ENCODE measurements at regions not wholly inside any gene's neighbourhood (a gene's known extent, or its start where the extent isn't known, plus 50 kb on each side); places are given as distances from the start of the nearest gene placed in this dataset.
A peak's percentile ranks its signal among the peaks of the same experiment; 100 is the strongest.
"Not testable (repeated sequence)": the region's sequence is repeated elsewhere in the genome, so short reads cannot be mapped to it uniquely, and the experiment has no call there.

GRCh38 chr12:83261998-83262397 lies 575.3 kb downstream of the TMTC2 start:
- H3K27ac ChIP-seq = no peak overlapping the region
- H3K4me1 ChIP-seq = no peaks in the 10 kb centered on the region
- intact Hi-C loops (cut with DNase I) = no loop called here
- DNase-seq (no peak), ATAC-seq (peak in 1 of 4 donors; percentile 30)
- H3K4me3 ChIP-seq = no peak overlapping the region
- no peaks in the 10 kb centered on the region for H3K36me3 ChIP-seq
- no peak for TF ChIP-seq POLR2A (IDR thresholded peaks at IDR 0.05)
- TF ChIP-seq, protein P1, sequence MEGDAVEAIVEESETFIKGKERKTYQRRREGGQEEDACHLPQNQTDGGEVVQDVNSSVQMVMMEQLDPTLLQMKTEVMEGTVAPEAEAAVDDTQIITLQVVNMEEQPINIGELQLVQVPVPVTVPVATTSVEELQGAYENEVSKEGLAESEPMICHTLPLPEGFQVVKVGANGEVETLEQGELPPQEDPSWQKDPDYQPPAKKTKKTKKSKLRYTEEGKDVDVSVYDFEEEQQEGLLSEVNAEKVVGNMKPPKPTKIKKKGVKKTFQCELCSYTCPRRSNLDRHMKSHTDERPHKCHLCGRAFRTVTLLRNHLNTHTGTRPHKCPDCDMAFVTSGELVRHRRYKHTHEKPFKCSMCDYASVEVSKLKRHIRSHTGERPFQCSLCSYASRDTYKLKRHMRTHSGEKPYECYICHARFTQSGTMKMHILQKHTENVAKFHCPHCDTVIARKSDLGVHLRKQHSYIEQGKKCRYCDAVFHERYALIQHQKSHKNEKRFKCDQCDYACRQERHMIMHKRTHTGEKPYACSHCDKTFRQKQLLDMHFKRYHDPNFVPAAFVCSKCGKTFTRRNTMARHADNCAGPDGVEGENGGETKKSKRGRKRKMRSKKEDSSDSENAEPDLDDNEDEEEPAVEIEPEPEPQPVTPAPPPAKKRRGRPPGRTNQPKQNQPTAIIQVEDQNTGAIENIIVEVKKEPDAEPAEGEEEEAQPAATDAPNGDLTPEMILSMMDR (IDR thresholded peaks at IDR 0.05) = no peak
- no peaks in the 10 kb centered on the region for H3K9me3 ChIP-seq
- H3K27me3 ChIP-seq = no peaks in the 10 kb centered on the region

GRCh38 chr12:83260126-83260525 lies 573.4 kb downstream of the TMTC2 start:
- intact Hi-C loops (cut with DNase I); DNase-seq; H3K4me3 ChIP-seq; H3K4me1 ChIP-seq; H3K36me3 ChIP-seq; ATAC-seq; H3K27me3 ChIP-seq; H3K9me3 ChIP-seq; H3K27ac ChIP-seq: not testable (repeated sequence)
- 94% methylated on average over 2 of the region's 3 CpGs for WGBS (ENCODE audit: insufficient coverage, low coverage, low lambda C conversion rate, missing lambda C conversion rate)

GRCh38 chr12:83257726-83258125 lies 571.0 kb downstream of the TMTC2 start:
- Histone ChIP-seq H3K4me1 (no peaks in the 10 kb centered on the region), H3K36me3 (no peaks in the 10 kb centered on the region), H3K27ac (no peak overlapping the region), H3K4me3 (no peak overlapping the region), H3K27me3 (no peaks in the 10 kb centered on the region), H3K9me3 (no peaks in the 10 kb centered on the region)
- DNase-seq = no peak
- ATAC-seq = no peak
- TF ChIP-seq POLR2A (IDR thresholded peaks at IDR 0.05) = no peak
- TF ChIP-seq, protein P1 (IDR thresholded peaks at IDR 0.05) = no peak
- intact Hi-C loops (cut with DNase I) = no loop called here

- H3K27me3 ChIP-seq = no peaks in the 10 kb centered on the region
- intact Hi-C loops (cut with DNase I) = no loop called here
- ATAC-seq (no peak), DNase-seq (no peak)
- H3K27ac ChIP-seq = no peak overlapping the region
- H3K4me3 ChIP-seq = no peak overlapping the region
- WGBS (ENCODE audit: insufficient coverage, low coverage, low lambda C conversion rate, missing lambda C conversion rate) = 60% methylated on average over 1 of the region's 3 CpGs
- H3K36me3 ChIP-seq = no peaks in the 10 kb centered on the region
- no peaks in the 10 kb centered on the region for H3K4me1 ChIP-seq
- no peaks in the 10 kb centered on the region for H3K9me3 ChIP-seq
- TF ChIP-seq, protein P1 (IDR thresholded peaks at IDR 0.05) = no peak
- no peak for TF ChIP-seq POLR2A (IDR thresholded peaks at IDR 0.05)
Observed at GRCh38 chr12:83256562-83256961, 569.9 kb downstream of the TMTC2 start.

DNA sequence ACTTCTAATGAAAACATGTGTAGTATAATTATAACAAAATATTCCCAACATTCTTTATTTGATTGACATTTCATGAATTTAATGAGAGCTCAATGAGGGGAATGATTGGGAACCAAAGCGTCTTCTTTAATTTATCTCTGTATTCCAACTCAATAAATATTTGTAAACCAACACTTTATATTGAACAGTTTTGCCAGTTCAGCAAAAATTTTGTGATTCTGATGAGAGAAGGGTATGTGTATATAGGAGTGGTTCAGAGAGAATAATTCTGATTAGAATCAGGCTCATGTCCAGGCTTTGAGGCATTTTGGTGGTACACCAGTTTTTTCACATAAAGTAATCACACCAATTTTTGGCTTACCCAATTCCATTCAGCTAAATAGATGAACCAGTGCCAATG lies 564.2 kb downstream of the TMTC2 start:
- intact Hi-C loops (cut with DNase I) = no loop called here

More for the DNA sequence above, 564.2 kb downstream of the TMTC2 start:
- Histone ChIP-seq H3K27me3 (no peaks in the 10 kb centered on the region), H3K9me3 (no peaks in the 10 kb centered on the region), H3K4me1 (no peaks in the 10 kb centered on the region), H3K4me3 (no peak overlapping the region), H3K36me3 (no peaks in the 10 kb centered on the region), H3K27ac (no peak overlapping the region)
- no peak for TF ChIP-seq POLR2A (IDR thresholded peaks at IDR 0.05)
- TF ChIP-seq, protein P1 (IDR thresholded peaks at IDR 0.05) = no peak
- whole genome bisulfite sequencing (ENCODE audit: insufficient coverage, low coverage, low lambda C conversion rate, missing lambda C conversion rate) = 68% methylated on average over 1 of the region's 1 CpG
- DNase-seq (no peak), ATAC-seq (no peak)

Data from right lobe of liver (tissue), 6 donors.